22Rv1 (cell line): ENCODE measurements at regions not wholly inside any gene's neighbourhood (a gene's known extent, or its start where the extent isn't known, plus 50 kb on each side); places are given as distances from the start of the nearest gene placed in this dataset.

Source experiments
- CTCF ChIP-seq: fragments of 450-650 bp; IDR thresholded peaks from 2 replicates; pipeline ENCODE4 v1.5.1; 2017; ENCODE audit warnings: mild to moderate bottlenecking
- ZFX ChIP-seq: fragments of 450-650 bp; IDR thresholded peaks from 2 replicates; pipeline ENCODE4 v1.6.1; 2017; ENCODE audit warnings: antibody characterized with exemption, borderline replicate concordance

DNA sequence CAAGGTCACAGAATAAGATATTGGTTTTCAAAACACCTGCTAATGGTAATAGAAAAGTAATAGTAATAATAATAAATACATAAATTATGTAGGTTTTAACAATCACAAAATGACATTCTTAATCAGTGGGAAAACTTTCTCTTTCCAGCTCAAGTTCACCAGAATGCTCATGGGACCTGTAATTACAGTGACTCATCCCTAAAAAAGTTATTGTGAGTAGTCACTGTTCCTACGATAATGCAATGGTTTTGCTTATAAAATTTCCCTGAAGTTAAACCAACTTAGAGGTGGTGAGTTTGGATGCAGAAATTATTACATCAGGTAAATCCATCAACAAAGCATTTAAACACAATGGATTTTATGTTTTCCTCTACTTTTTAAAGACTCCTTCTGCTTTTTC lies 502.3 kb downstream of the PID1 start:
- no peak for TF ChIP-seq CTCF
- TF ChIP-seq ZFX = no peak
